ENCODE measurements at regions not wholly inside any gene's neighbourhood (a gene's known extent, or its start where the extent isn't known, plus 50 kb on each side); places are given as distances from the start of the nearest gene placed in this dataset.

- DNase-seq = no peak
These were observed 119.5 kb upstream of the ANKRD1 start for GRCh38 chr10:91040343-91040742.

- no peak for DNase-seq
These were observed 121.2 kb upstream of the ANKRD1 start for GRCh38 chr10:91042069-91042468.

- DNase-seq = no peak
These were observed 122.5 kb upstream of the ANKRD1 start for GRCh38 chr10:91043173-91043910.

- no peak for DNase-seq
These were observed 126.0 kb upstream of the ANKRD1 start for GRCh38 chr10:91046869-91047268.

- no peak for DNase-seq
These were observed 127.5 kb upstream of the ANKRD1 start for GRCh38 chr10:91048380-91048779.

- no peak for DNase-seq
These were observed 128.6 kb upstream of the ANKRD1 start for GRCh38 chr10:91049296-91049987.

GRCh38 chr10:91049988-91050360 is 129.1 kb upstream of the ANKRD1 start:
- DNase-seq = no peak

GRCh38 chr10:91050371-91051034 is 129.6 kb upstream of the ANKRD1 start:
- DNase-seq = no peak

- DNase-seq = no peak
These were observed 130.9 kb upstream of the ANKRD1 start for GRCh38 chr10:91051829-91052228.

GRCh38 chr10:91054325-91054724 is 133.4 kb upstream of the ANKRD1 start:
- no peak for DNase-seq

GRCh38 chr10:91061187-91061586 is 140.3 kb upstream of the ANKRD1 start:
- no peak for DNase-seq

- DNase-seq = no peak
These were observed 140.7 kb upstream of the ANKRD1 start for GRCh38 chr10:91061608-91062007.

GRCh38 chr10:91062091-91062490 is 141.2 kb upstream of the ANKRD1 start:
- DNase-seq = no peak

- DNase-seq = no peak
These were observed 148.7 kb upstream of the PCGF5 start for GRCh38 chr10:91071786-91072185.

- no peak for DNase-seq
These were observed 147.0 kb upstream of the PCGF5 start for GRCh38 chr10:91073286-91073979.

GRCh38 chr10:91076991-91077548 is 143.4 kb upstream of the PCGF5 start:
- no peak for DNase-seq

- DNase-seq = no peak
These were observed 142.9 kb upstream of the PCGF5 start for GRCh38 chr10:91077549-91078071.

- DNase-seq = no peak
These were observed 139.7 kb upstream of the PCGF5 start for GRCh38 chr10:91080776-91081175.

GRCh38 chr10:91082447-91082846 is 138.0 kb upstream of the PCGF5 start:
- no peak for DNase-seq

- no peak for DNase-seq
These were observed 131.9 kb upstream of the PCGF5 start for GRCh38 chr10:91088300-91089140.

GRCh38 chr10:91090761-91091529 is 129.5 kb upstream of the PCGF5 start:
- DNase-seq = no peak
